ENCODE measurements at regions not wholly inside any gene's neighbourhood (a gene's known extent, or its start where the extent isn't known, plus 50 kb on each side); places are given as distances from the start of the nearest gene placed in this dataset.
A peak's percentile ranks its signal among the peaks of the same experiment; 100 is the strongest.

DNA sequence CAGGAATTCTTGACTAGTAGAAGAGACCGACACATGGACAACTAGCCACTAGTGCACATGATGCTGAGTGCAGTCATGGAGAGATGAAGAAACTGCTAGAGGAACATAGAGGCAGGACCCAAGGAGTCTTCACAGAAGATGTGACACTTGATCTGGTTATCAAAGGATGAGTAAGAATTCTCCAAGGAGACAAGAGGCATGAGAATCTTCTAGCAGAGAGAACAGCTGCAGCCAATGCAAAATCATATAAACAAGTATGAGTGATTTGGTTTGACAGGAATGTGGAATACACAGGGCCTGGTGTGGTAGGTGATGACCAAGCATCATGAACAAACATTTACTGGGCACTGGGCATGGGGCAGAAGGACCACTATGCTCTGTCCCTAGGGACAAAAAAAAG is 140.9 kb upstream of the CTTNBP2NL start:
- no peaks in the 10 kb centered on the region for H3K79me1 ChIP-seq (ENCODE audit: low read depth in 1 of 2, low read length in 2 of 2)

More for the DNA sequence above, 140.9 kb upstream of the CTTNBP2NL start:
- H3K27me3 ChIP-seq (ENCODE audit: control insufficient read depth, insufficient read depth, low read length): no peaks in the 10 kb centered on the region; the same call in 1 of the 2 replicates
- no peak overlapping the region for H3K4me3 ChIP-seq (ENCODE audit: insufficient read depth, low read depth, low read length)
- intact Hi-C loops (cut with micrococcal nuclease): no loop called here
- H3K9me1 ChIP-seq (ENCODE audit: insufficient read depth, low read length): no peaks in the 10 kb centered on the region
- no peak overlapping the region for H2BK120ac ChIP-seq (ENCODE audit: low read depth, low read length)
- H3K27ac ChIP-seq (ENCODE audit: insufficient read depth, low read length): no peak overlapping the region
- H3K9me3 ChIP-seq (ENCODE audit: control insufficient read depth, insufficient read depth, low read length): no peaks in the 10 kb centered on the region
- no peak for TF ChIP-seq MAFK (IDR thresholded peaks at IDR 0.05; ENCODE audit: low read depth, low read length)
- TF ChIP-seq NFE2L2 (IDR thresholded peaks at IDR 0.05; ENCODE audit: low read depth, low read length): no peak
- no peak for TF ChIP-seq RFX5 (IDR thresholded peaks at IDR 0.05; ENCODE audit: low read depth, low read length)
- no peak for TF ChIP-seq RCOR1 (IDR thresholded peaks at IDR 0.05; ENCODE audit: insufficient replicate concordance, low read length)
- TF ChIP-seq, protein P1, sequence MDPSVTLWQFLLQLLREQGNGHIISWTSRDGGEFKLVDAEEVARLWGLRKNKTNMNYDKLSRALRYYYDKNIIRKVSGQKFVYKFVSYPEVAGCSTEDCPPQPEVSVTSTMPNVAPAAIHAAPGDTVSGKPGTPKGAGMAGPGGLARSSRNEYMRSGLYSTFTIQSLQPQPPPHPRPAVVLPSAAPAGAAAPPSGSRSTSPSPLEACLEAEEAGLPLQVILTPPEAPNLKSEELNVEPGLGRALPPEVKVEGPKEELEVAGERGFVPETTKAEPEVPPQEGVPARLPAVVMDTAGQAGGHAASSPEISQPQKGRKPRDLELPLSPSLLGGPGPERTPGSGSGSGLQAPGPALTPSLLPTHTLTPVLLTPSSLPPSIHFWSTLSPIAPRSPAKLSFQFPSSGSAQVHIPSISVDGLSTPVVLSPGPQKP (IDR thresholded peaks at IDR 0.05; ENCODE audit: borderline replicate concordance, low read depth, low read length): no peak
- no peak for TF ChIP-seq FOS (IDR thresholded peaks at IDR 0.05; ENCODE audit: low read depth, low read length)
- no peak for TF ChIP-seq CEBPB (IDR thresholded peaks at IDR 0.05; ENCODE audit: low read depth, low read length)
- TF ChIP-seq, protein P2, sequence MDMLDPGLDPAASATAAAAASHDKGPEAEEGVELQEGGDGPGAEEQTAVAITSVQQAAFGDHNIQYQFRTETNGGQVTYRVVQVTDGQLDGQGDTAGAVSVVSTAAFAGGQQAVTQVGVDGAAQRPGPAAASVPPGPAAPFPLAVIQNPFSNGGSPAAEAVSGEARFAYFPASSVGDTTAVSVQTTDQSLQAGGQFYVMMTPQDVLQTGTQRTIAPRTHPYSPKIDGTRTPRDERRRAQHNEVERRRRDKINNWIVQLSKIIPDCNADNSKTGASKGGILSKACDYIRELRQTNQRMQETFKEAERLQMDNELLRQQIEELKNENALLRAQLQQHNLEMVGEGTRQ (IDR thresholded peaks at IDR 0.05; ENCODE audit: low read depth, low read length): no peak
- no peak for TF ChIP-seq MAZ (IDR thresholded peaks at IDR 0.05; ENCODE audit: borderline replicate concordance, low read depth, low read length)
- TF ChIP-seq, protein P3, sequence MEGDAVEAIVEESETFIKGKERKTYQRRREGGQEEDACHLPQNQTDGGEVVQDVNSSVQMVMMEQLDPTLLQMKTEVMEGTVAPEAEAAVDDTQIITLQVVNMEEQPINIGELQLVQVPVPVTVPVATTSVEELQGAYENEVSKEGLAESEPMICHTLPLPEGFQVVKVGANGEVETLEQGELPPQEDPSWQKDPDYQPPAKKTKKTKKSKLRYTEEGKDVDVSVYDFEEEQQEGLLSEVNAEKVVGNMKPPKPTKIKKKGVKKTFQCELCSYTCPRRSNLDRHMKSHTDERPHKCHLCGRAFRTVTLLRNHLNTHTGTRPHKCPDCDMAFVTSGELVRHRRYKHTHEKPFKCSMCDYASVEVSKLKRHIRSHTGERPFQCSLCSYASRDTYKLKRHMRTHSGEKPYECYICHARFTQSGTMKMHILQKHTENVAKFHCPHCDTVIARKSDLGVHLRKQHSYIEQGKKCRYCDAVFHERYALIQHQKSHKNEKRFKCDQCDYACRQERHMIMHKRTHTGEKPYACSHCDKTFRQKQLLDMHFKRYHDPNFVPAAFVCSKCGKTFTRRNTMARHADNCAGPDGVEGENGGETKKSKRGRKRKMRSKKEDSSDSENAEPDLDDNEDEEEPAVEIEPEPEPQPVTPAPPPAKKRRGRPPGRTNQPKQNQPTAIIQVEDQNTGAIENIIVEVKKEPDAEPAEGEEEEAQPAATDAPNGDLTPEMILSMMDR (conservative IDR thresholded peaks at IDR 0.05; ENCODE audit: low read depth, low read length): no peak
- no peak for TF ChIP-seq CHD1 (IDR thresholded peaks at IDR 0.05; ENCODE audit: low read depth, low read length)
- no peak overlapping the region for H4K91ac ChIP-seq (ENCODE audit: insufficient read depth, low read depth, low read length)
- no peak overlapping the region for H2AK9ac ChIP-seq (replicated peaks; ENCODE audit: low read depth, low read length, poor library complexity)
- H3K18ac ChIP-seq (ENCODE audit: low read depth, low read length): no peak overlapping the region
- no peaks in the 10 kb centered on the region for H3K36me3 ChIP-seq (ENCODE audit: control insufficient read depth, insufficient read depth, low read length)
- ATAC-seq (ENCODE audit: low read depth): peak; percentile 60
- H4K20me1 ChIP-seq (ENCODE audit: insufficient read depth, low read length): no peaks in the 10 kb centered on the region
- H3K14ac ChIP-seq (replicated peaks; ENCODE audit: low read depth, low read length): no peak overlapping the region
- H2BK5ac ChIP-seq (ENCODE audit: low read depth, low read length, poor library complexity, severe bottlenecking): no peak overlapping the region
- no peak overlapping the region for H3K56ac ChIP-seq (ENCODE audit: extremely low read depth, insufficient read depth, low read length)
- ChIA-PET CTCF (no interaction called here), POLR2A (ENCODE audit: unreplicated experiment) (no interaction called here)
- no peak overlapping the region for H2AFZ ChIP-seq (replicated peaks; ENCODE audit: low read length, poor library complexity)
- in situ Hi-C loops (cut with MboI; ENCODE audit: low sequenced_read_pairs): no loop called here
- no peak overlapping the region for H4K8ac ChIP-seq (ENCODE audit: low read depth in 2 of 2, low read length in 2 of 2)
- H3K4ac ChIP-seq (ENCODE audit: low read depth, low read length): no peak overlapping the region
- dilution Hi-C loops (cut with HindIII; ENCODE audit: low sequenced_read_pairs, unreplicated experiment): no loop called here
- no CpG with 5 or more reads among the region's 1 CpG for WGBS, 2 experiments (ENCODE audit: extremely low coverage in 2 of 2, insufficient read length in 1 of 2)
- H2BK15ac ChIP-seq (ENCODE audit: low read depth, low read length): no peak overlapping the region
- no peak overlapping the region for H3K23ac ChIP-seq (ENCODE audit: low read depth, low read length)
- DNase-seq: peak; percentile 49
- no peak overlapping the region for H4K5ac ChIP-seq (ENCODE audit: low read depth, low read length)
- H3K9ac ChIP-seq (ENCODE audit: low read depth, low read length): no peak overlapping the region
- BruUV-seq (replicated peaks): no TSS peak
- H3K4me2 ChIP-seq (ENCODE audit: low read depth, low read length): no peak overlapping the region
- no peak overlapping the region for H2AK5ac ChIP-seq (ENCODE audit: low read depth, low read length)
- no peak overlapping the region for H2BK20ac ChIP-seq (ENCODE audit: low read depth, low read length)
- H3K4me1 ChIP-seq (ENCODE audit: control insufficient read depth, insufficient read depth, low read length): no peaks in the 10 kb centered on the region
